NCI-H748 treated with DMSO at 0.1 percent for 48 hours (cell line): ENCODE measurements at regions not wholly inside any gene's neighbourhood (a gene's known extent, or its start where the extent isn't known, plus 50 kb on each side); places are given as distances from the start of the nearest gene placed in this dataset.

ENCODE experiments used
- DNase-seq: peaks from one replicate; lab custom pipeline; 2025; lab: John Stamatoyannopoulos, UW

DNA sequence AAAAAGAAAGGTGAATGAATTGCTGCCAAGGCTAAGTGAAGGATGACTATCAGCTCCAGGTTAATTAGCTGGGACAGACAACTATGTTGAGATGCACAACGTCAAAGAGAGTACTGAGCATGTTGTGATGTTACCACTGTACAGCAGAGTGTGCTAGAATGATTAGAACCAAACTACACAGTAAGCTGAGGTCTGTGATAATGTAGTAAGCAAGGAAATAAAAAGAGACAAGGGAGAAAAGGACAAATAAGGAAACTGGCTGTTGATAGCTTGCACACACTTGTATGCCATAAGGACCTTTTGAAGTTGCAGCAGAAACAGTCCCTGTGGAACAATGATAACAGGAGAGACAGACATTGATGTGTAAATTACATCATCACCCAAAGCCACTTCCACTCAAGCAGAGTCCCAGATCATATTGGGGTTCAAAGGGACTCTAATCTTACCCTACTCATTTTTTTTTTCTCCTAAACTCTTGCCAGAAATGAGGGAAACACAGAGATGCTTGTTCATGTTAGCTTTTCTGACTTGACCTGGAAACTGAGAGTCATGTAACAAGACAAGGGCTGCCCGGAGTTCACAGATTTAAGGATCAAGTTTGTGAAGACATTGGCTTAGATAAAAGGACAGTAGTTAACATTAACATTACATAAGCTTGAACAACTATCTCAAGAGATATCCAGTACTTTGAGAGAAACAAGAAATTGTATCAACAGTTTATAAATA is 189.9 kb downstream of the CENPW start:
- no peak for DNase-seq

DNA sequence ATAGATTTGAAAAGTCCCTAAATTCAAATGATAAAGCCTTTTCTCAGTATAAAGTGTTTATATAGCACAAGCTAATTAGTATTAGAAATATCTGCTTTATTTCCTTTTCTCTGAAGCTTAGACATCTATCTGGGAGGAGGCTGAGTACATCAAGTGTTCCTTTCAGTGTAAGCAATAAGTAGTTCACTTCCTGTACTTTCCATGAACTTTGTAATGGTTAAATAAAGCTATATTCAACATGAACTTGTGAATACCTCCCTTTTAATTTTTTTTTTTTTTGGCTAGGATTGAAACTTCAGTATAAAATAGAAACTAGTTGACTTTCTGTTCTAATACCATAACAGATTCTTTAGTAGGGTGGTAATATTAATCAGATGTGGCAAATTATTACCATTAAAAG is 190.9 kb downstream of the CENPW start:
- DNase-seq = no peak

DNA sequence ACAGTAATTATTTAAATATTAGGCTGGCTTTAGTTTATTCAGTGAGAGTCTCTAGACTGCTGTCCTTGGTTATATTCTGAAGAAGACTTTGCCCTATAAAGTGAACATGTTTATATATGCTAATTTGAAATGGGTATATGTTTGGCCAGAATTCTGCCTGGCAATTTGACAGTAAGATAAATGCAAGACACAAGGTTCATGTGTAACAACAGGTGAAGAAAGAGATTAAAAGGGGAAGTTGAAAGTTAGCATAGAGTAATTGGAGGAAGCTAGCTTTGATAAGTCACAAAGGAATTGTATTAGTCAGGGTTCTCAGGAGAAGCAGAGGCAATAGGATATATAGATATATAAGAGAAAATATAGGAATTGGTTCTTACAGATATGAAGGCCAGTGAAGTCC is 191.4 kb downstream of the CENPW start:
- no peak for DNase-seq

DNA sequence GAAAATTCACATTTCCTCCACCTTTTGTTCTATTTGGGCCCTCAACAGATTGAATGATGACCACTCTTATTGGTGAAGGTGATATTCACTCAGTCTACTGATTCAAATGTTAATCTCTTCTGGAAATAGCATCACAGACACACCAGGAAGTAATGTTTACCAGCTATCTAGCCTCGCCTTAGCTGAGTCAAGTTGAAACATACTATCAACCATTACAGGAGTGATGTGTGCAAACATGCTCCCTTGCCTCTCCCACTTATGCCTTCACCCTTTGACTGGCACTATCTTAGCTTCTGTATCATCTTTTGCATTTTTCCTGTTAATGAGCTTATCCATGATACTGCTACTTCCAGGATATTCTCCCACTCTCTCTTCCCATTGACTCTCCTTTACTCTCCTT is 191.9 kb downstream of the CENPW start:
- no peak for DNase-seq

DNA sequence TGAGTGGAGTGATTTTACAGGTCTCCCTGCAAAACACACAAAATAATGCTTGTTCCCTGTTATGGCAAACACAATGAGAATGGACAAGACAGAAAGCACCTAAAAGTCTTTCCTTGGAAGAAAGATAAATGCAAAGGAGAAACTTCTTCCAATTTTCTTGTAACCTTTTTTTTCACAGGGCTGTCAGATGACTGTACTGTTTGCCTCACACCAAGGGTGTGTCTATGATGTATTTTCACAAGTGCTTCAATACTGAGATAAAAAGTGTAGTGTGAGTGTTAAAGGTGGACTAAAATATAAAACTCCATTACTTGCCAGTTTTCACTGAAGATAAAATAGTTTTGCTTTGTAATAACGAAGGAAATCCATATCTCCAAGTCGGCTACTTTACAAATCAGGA is 194.5 kb downstream of the CENPW start:
- no peak for DNase-seq

DNA sequence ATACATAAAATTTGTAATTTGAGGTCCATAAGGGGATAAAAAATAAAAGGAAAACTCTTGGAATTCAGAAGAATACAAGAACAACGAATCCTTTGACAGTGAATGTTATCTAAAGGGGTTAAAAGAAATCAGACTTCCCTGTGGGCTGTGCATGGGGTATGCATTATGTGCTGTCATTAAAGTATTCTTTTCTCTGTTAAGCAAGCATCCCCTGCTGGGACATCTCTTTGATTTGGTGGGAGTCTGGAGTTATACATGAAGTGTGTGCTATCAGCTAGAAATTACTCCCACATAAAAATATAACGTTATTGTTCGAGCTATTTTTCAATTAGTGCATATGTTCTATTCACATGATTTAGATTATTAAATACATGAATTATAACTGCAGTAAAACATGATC is 195.2 kb downstream of the CENPW start:
- no peak for DNase-seq

DNA sequence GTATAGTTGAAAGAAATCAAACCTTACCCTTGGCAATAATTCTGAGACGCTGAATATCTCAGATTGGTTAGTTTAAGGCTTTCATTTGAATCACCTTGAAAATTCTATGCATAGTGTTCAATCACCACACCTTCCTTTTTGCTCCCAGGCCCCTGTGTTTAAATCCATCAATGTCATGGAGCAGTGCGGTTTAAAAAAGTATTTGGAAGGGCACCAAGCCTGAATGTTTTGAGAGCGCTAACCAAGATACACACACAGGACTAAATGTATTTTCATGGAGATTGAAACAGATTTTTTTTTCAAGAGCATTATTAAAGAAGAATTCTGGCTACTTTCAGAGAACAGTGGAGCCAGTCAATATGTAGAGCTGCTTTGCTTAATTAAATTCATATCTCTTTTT is 195.7 kb downstream of the CENPW start:
- DNase-seq = no peak

DNA sequence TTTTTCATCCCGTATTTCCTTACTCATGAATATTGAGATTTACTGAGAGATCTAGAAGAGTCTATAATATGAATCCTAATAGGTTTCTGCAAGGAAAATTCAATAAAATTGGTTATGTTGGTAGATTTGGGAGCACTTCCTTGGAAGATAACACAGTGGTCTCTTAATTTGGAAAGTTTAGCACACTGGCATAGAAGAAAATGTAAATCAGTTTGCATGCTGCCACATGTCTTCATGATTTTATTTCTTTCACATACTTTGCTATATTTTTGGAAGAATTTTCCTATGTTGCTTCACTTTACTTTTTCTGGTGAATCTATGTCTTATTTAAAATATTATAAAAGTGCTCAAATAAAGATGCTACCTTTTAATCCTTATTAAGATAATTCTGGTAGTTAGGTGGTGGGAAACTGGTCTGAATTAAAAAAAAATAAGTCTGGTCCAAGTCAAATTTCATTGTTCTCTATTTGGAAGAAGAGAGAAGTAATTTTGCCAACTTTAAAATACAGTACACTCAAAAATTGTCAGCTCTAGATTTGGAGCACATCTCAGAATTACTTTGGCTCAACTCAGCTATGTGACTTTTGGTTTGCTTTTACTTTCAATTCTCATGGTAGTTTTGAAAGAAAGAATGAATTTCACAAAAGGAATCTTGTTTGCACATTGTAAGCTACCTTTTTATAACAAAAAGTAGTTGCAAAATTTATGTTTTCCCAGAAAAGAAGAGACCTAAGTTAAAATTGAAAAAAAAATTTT is 197.3 kb downstream of the CENPW start:
- no peak for DNase-seq

DNA sequence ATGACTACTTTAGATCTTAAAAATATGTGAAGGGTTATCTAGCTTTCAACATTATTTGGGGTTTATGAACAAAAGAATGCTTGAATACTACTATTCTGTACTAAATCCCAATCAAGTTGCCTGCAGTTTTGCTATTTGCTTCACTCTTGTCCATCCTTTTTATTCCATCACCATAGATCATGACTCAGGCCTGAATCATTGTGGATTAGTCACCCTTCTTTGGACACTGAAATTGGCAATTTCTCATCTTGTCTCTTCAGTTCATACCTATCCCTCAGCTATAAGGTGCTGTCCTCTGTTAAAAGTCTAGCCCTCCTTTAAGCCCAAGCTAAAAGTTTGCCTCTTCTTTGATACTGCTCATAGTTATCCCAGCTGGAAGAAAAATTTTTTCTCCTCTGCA is 199.1 kb downstream of the CENPW start:
- no peak for DNase-seq

DNA sequence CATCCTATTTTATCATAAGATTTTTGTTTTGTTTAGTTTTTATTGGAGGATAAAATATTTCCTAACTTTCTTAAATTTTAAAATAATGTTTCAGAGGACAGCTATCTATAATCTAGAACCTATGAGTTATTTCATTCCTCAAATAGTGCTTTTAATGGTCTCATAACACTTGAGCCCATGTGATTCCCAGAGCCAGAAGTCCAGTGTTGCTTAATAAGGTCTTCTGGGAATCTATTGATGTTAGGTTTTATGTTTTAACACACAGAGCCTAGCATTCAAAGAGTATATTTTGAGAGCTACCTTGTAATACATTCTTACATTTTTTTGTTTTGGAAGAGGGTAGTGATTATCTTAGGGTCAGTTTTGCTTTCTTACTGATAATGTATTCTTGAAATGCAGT is 200.2 kb downstream of the CENPW start:
- no peak for DNase-seq

DNA sequence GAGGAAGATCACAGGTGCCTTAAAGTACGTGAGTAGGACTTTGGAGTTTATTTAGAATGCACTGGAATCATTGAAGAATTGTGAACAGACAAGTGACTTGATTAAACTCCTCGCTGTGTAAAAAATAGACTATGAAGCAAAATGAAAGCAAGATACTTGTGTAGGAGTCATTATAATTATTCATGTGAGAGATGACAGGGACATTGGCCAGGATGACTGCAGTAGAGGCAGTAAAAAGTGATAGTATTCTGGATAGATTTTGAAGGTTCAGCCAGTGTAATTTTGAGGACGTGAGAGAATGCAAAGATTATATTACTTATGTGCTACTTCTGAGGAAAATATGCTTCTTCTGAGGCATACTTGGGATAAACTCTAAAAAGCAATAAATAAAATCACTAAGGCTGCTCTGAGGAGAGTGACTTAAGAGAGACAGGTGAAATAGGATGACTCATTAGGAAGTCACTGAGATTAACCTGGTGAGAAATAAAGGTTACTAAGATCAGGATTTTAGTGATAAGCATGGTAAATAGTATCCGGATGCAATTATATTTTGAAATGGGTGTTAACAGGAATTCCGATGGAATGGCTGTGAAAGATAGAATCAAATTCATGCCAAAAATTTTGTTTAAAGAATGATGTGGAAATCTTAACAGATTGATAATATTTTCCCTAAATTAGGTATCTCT is 202.0 kb downstream of the CENPW start:
- no peak for DNase-seq

DNA sequence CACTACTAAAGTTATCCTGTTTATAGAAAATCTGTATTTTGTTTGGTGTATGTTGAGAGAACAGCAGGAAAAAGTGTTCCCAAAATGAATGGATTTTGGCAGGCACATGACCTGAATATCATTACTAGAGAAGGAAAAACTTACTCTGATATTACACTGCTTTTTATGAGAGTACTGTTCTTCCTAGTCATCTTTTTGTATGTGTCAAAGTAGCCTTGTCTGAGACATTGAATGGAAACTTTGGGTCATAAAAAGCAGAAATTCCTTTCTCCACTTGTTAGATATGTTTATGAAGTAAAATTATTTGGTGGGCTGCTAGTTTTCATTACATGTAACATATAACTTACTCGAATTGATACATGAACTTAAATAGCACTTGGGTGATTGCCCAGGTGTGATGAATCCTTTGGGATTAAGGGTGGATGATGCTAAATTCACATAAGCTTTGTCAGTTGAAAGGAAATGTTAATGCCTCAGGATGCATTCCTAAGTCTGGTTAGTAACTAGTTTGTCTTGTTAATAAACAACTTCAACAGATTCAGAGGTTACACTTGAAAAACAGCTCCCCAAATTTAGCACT is 206.7 kb downstream of the CENPW start:
- no peak for DNase-seq

DNA sequence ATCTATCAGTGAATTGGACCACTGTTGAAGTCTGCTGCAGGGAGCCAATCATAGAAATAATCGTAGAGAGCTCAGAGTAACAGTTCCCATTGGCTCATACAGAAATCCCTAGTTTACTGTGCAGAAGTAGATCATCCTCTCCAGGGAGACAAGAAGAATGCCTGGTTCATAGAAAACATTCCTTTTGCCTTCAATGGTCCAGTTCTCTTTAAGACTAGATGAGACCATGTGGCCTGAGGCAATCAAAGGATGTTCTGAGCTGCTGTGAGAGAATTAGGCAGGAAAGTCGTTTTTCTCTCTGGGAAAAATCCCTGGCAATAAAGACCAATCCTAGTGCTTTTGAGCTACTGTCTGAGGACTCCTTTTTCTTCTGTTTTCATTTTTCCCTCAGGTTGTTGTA is 208.4 kb downstream of the CENPW start:
- no peak for DNase-seq

DNA sequence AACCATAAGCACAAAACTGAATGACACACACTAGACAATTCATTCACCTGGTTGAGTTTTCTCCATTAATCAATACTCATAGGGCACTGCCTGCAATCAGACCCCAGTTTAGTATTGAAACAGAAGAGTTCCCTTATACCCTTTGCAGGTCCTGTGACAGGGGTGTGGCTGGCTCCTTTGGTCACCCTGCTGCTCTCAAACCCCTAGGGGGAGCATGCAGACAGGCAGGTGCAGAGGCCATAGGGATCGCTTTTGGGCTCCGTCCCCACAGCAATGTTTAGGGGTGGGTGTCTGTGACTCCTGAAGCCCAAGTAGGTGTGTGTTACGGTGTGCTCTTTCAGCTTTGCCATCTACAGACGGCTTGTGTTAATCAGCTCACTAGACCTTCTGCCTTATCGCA is 210.4 kb downstream of the CENPW start:
- DNase-seq = no peak

DNA sequence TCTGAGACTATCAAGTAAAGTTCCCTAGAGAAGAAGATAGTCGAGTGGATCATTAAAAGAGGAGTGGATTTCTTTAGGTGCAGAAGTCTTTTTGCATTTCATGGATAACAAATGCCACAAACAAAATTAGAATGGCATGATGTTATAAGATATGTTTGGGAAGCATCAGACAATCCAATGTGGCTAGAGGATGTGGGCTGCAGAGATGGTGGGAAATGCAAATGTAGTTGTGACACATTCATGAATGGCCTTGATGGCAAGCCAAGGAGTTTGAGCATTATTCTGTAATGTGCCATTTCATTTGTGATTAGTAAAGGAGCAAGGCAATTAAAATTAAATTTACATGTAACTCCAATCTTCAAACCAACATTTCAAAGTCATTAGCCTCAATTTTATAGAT is 211.9 kb downstream of the CENPW start:
- no peak for DNase-seq

DNA sequence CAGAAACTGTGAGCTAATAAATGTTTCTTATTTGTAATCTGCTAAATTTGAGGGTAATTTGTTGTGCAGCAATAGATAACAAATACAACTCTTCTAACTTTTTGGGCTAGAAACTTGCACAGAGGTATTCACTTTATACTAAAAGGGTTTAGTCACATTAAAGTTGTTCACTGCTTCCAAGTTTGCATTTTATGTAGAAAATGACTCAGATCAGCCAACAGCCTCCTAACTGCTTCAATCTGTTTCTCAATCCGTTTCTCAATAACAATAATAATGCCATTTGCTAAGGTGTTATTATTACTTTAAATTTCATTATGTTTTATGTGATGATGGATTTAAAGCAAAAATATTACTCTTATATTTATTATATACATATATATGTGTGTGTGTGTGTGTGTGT is 213.9 kb downstream of the CENPW start:
- no peak for DNase-seq

DNA sequence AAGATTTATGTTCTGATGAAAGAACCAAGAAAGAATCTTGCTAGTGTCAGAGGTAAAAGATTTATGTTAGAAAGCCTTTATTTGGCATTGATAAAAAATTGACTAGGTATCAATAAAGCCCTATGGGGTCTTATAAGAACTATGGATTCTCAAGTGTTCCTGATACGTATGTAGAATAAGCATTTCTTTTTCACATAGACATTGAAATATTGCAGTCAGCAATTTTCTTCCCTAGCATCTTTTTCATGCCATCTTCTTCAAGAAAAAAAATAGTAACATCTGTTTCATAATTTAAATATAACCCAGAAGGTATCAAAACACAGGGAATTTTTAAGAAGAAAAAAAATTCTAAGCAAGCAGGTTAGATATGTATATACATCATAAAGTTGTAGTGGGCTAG is 230.6 kb downstream of the CENPW start:
- no peak for DNase-seq

DNA sequence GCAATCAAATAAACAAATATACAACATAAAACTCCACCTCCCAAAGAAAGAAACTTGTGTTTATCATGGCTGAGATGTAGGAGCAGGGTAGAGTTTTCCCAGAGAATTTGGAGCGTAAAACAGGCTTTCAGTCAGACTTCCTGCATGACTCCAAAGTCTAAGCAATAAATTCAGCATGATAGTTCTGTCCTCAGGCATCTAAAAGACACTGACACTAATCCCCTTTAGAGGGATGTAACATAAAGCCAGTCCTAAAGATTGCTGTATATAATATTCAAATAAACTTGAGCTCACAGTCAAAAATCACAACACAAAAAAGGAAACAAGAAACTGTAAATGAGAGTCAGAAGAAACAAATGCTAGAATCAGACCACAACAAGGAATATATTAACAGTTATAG is 234.4 kb downstream of the CENPW start:
- no peak for DNase-seq

DNA sequence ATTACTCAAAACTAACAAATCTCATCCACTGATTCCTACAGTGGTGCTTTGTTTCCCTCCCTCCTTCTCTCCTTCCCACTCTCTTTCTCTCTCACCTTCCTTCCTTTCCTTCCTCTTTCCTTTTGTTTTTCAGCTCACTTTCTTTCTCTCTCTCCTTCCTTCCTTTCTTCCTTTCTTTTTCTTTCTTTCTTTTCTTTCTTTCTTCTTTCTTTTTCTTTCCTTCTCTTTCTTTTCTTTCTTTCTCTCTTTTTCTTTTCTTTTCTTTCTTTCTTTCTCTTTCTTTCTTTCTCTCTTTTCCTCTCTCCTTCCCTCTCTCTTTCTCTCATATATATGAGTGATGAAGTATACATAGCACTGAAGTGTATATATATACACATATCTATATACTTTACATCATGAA is 241.4 kb downstream of the CENPW start:
- DNase-seq = no peak

DNA sequence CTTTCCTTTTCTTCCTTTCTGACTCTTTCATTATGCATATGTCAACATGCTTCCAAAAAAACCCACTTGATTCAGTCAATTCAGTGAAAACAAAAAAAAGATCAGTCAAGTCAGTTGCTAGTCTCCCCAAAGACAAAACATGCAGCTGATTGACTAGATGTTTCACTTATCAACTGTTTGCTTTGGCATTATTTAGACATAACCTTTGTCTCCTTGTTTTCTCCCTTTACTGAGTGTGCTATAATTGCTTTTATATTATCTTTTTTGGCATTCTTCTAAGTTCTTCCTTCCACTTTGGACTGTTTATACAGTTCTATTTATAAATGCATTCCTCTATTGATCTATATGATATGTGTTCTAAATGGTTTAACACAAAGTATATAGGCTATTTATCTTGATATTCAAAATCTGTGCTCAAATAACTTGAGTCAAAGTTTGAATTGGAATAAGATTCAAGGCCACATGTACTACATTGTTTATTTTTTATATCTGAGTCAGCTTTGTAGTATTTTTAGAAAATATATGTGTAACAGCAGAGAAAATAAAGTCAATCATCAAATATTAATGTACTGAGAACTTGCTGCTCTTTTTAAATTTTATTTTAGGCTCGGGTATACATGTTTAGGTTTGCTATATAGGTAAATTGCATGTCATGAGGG is 260.5 kb downstream of the CENPW start:
- no peak for DNase-seq

DNA sequence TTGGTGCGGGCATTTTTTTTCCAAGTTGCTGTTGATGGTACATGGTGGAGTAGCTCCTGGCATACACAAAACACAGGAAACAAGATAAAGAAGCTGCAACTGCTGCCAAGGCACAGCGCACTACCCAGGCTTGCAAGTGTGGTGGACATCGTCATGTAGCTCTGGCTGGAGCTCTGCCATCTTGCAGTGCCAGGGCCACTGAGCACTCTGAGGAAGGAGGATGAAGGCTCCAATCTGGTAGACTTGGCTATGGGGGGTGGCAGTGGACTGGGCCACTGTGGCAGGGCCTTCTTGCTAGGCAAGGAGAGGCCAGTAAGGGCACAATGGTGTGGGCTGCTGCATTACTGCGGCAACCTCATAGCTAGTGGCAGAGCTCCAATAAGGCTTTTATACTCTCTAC is 263.5 kb downstream of the CENPW start:
- DNase-seq = no peak

DNA sequence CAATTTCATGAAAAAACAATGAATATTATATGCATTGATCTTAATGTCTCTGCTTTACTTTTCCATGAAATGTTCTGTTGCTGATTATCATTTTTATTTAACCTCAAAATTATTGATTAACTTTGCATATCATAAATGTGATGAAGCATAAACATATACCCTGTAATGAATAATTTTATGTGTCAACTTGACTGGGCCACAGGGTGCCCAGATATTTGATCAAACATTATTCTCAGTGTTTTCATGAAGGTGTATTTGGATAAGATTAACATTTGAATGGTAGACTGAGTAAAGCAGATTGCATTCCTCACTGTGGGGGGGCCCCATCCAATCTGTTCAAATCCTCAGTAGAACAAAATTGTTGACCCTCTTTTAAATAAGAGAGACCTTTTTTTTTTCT is 265.2 kb downstream of the CENPW start:
- DNase-seq = no peak
